Lower lobe of right lung (tissue), 2 donors: ENCODE measurements at regions not wholly inside any gene's neighbourhood (a gene's known extent, or its start where the extent isn't known, plus 50 kb on each side); places are given as distances from the start of the nearest gene placed in this dataset.

Source experiments
- ATAC-seq, 2 donors: fragments of 200-7000 bp; cut with Tn5 transposase; one replicate each; pipeline ENCODE4 v1.9.1; 2020 to 2022; ENCODE audit warnings: mild to moderate bottlenecking in 2 of 2, moderate library complexity in 2 of 2
- DNase-seq: peaks from one replicate; pipeline ENCODE4 v3.0.0-alpha.2; 2020
- H3K27ac ChIP-seq: fragments of 200-600 bp; one replicate; pipeline ENCODE4 v1.8.0; 2022
- H3K27me3 ChIP-seq: fragments of 200-600 bp; one replicate; pipeline ENCODE4 v1.8.0; 2022; ENCODE audit warnings: low read depth
- H3K36me3 ChIP-seq: fragments of 200-600 bp; one replicate; pipeline ENCODE4 v1.8.0; 2022; ENCODE audit warnings: mild to moderate bottlenecking
- H3K4me1 ChIP-seq: fragments of 200-600 bp; one replicate; pipeline ENCODE4 v1.8.0; 2022
- H3K4me3 ChIP-seq: fragments of 200-600 bp; one replicate; pipeline ENCODE4 v1.8.0; 2022; ENCODE audit warnings: mild to moderate bottlenecking
- H3K9me3 ChIP-seq: fragments of 200-600 bp; one replicate; pipeline ENCODE4 v1.8.0; 2022
- CTCF ChIP-seq: fragments of 200-600 bp; IDR thresholded peaks from one replicate; pipeline ENCODE4 v1.8.0; 2022; ENCODE audit warnings: antibody characterized with exemption, mild to moderate bottlenecking
- intact Hi-C: fragments of 100-400 bp; cut with DNase I; formaldehyde crosslinking; loops from one replicate; pipeline ENCODE4 v1.11.0; 2022
- donor health status: DM: no; HTN: yes; CAD: no; lungs with severe emphysema.

GRCh38 chr18:49694402-49694801, 118.9 kb downstream of the ACAA2 start:
- intact Hi-C loops, result no loop called here
- Histone ChIP-seq H3K27me3 (no peaks in the 10 kb centered on the region), H3K9me3 (no peaks in the 10 kb centered on the region), H3K36me3 (no peaks in the 10 kb centered on the region), H3K4me3 (no peak overlapping the region), H3K27ac (no peak overlapping the region), H3K4me1 (no peaks in the 10 kb centered on the region)
- DNase-seq, result no peak
- TF ChIP-seq CTCF, result no peak
- ATAC-seq, result no peak

GRCh38 chr18:49693717-49694005, 119.7 kb downstream of the ACAA2 start:
- H3K4me1 ChIP-seq, result no peaks in the 10 kb centered on the region
- TF ChIP-seq CTCF, result no peak
- no peaks in the 10 kb centered on the region for H3K27me3 ChIP-seq
- intact Hi-C loops, result no loop called here
- no peak overlapping the region for H3K27ac ChIP-seq
- ATAC-seq, result no peak
- H3K4me3 ChIP-seq, result no peak overlapping the region
- H3K9me3 ChIP-seq, result no peaks in the 10 kb centered on the region
- H3K36me3 ChIP-seq, result no peaks in the 10 kb centered on the region
- no peak for DNase-seq

- H3K27me3 ChIP-seq, result no peaks in the 10 kb centered on the region
- ATAC-seq (no peak), DNase-seq (no peak)
- TF ChIP-seq CTCF, result no peak
- no peak overlapping the region for H3K27ac ChIP-seq
- H3K9me3 ChIP-seq, result no peaks in the 10 kb centered on the region
- H3K4me1 ChIP-seq, result no peaks in the 10 kb centered on the region
- intact Hi-C loops, result no loop called here
- no peak overlapping the region for H3K4me3 ChIP-seq
- H3K36me3 ChIP-seq, result no peaks in the 10 kb centered on the region
Measured at GRCh38 chr18:49692906-49693716, 120.2 kb downstream of the ACAA2 start.

GRCh38 chr18:49691177-49691608, 122.1 kb downstream of the ACAA2 start:
- Histone ChIP-seq H3K4me1 (no peaks in the 10 kb centered on the region), H3K4me3 (no peak overlapping the region), H3K27ac (no peak overlapping the region), H3K27me3 (no peaks in the 10 kb centered on the region), H3K36me3 (no peaks in the 10 kb centered on the region), H3K9me3 (no peaks in the 10 kb centered on the region)
- TF ChIP-seq CTCF, result no peak
- intact Hi-C loops, result no loop called here
- ATAC-seq, result no peak
- DNase-seq, result no peak

- Histone ChIP-seq H3K36me3 (no peaks in the 10 kb centered on the region), H3K9me3 (no peaks in the 10 kb centered on the region), H3K4me3 (no peak overlapping the region), H3K27me3 (no peaks in the 10 kb centered on the region), H3K27ac (no peak overlapping the region), H3K4me1 (no peaks in the 10 kb centered on the region)
- intact Hi-C loops, result no loop called here
- no peak for ATAC-seq
- no peak for DNase-seq
- no peak for TF ChIP-seq CTCF
Measured at GRCh38 chr18:49690312-49690711, 123.0 kb downstream of the ACAA2 start.
